ENCODE measurements at regions not wholly inside any gene's neighbourhood (a gene's known extent, or its start where the extent isn't known, plus 50 kb on each side); places are given as distances from the start of the nearest gene placed in this dataset.

DNA sequence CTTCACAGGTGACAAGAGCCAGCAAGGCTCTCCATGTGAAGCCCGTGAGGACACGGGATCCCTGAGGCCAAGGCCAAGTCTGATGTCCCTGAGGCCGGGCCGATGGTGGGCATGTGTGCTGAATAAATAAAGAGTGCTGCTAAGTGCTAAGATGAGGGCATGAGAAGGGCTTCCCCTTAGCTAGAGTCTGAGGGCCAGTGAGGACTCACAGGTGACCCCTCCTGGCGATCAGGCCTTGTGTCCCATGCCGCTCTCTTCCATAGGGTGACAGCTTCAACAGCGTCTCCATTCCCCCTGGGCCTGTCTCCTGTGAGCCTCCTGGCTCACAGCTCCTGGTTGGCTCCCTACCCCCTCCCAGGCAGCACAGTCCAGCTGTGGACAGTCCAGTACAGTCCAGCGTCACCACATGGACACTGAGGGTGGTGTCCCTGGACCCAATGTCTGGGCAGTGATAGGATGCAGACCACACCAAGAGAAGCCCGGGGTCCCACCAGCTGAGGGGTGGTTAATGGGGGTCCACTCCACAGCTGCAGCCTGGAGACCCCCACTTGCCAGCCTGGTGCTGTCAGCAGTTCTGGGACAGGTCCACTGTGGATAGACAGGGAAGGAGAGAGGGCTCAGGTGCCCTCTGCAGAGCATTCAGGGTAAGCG is 1033.2 kb downstream of the TBC1D22A start:
- TF ChIP-seq, protein P1, sequence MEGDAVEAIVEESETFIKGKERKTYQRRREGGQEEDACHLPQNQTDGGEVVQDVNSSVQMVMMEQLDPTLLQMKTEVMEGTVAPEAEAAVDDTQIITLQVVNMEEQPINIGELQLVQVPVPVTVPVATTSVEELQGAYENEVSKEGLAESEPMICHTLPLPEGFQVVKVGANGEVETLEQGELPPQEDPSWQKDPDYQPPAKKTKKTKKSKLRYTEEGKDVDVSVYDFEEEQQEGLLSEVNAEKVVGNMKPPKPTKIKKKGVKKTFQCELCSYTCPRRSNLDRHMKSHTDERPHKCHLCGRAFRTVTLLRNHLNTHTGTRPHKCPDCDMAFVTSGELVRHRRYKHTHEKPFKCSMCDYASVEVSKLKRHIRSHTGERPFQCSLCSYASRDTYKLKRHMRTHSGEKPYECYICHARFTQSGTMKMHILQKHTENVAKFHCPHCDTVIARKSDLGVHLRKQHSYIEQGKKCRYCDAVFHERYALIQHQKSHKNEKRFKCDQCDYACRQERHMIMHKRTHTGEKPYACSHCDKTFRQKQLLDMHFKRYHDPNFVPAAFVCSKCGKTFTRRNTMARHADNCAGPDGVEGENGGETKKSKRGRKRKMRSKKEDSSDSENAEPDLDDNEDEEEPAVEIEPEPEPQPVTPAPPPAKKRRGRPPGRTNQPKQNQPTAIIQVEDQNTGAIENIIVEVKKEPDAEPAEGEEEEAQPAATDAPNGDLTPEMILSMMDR (IDR thresholded peaks at IDR 0.05; ENCODE audit: low read length), result no peak
- TF ChIP-seq EZH2 (optimal IDR thresholded peaks at IDR 0.05; ENCODE audit: low read depth, low read length), result no peak

Data from MM.1S (cell line).